Inflammatory macrophage (primary cell): ENCODE measurements at regions not wholly inside any gene's neighbourhood (a gene's known extent, or its start where the extent isn't known, plus 50 kb on each side); places are given as distances from the start of the nearest gene placed in this dataset.

ENCODE experiments used
- DNase-seq, 2 donors: peaks; one replicate each; pipeline ENCODE4 v3.0.0-alpha.2; 2020 to 2022

GRCh38 chr16:79543219-79543618 lies 57.3 kb downstream of the MAF start:
- DNase-seq, result no peak

GRCh38 chr16:79542237-79542774 lies 58.2 kb downstream of the MAF start:
- peak in 1 of 2 donors; percentile 61 for DNase-seq

GRCh38 chr16:79540825-79541595 lies 59.5 kb downstream of the MAF start:
- DNase-seq, result no peak

- no peak for DNase-seq
These were observed 63.0 kb downstream of the MAF start for GRCh38 chr16:79537584-79537983.

GRCh38 chr16:79536958-79537357 lies 63.6 kb downstream of the MAF start:
- no peak for DNase-seq

- DNase-seq, result peak; percentile 79 to 81
These were observed 65.4 kb downstream of the MAF start for GRCh38 chr16:79535130-79535529.

- no peak for DNase-seq
These were observed 66.4 kb downstream of the MAF start for GRCh38 chr16:79534143-79534542.

- no peak for DNase-seq
These were observed 67.2 kb downstream of the MAF start for GRCh38 chr16:79533292-79533691.

- no peak for DNase-seq
These were observed 67.8 kb downstream of the MAF start for GRCh38 chr16:79532785-79533184.

- no peak for DNase-seq
These were observed 68.3 kb downstream of the MAF start for GRCh38 chr16:79532273-79532672.

- DNase-seq, result no peak
These were observed 72.2 kb downstream of the MAF start for GRCh38 chr16:79528338-79528737.

GRCh38 chr16:79523971-79524370 lies 76.6 kb downstream of the MAF start:
- no peak for DNase-seq

GRCh38 chr16:79519448-79519847 lies 81.1 kb downstream of the MAF start:
- peak; percentile 20 to 66 for DNase-seq

- DNase-seq, result peak in 1 of 2 donors; percentile 5
These were observed 83.4 kb downstream of the MAF start for GRCh38 chr16:79517156-79517555.

- no peak for DNase-seq
These were observed 89.7 kb downstream of the MAF start for GRCh38 chr16:79510879-79511278.

- no peak for DNase-seq
These were observed 90.6 kb downstream of the MAF start for GRCh38 chr16:79509906-79510305.

- peak; percentile 70 to 72 for DNase-seq
These were observed 91.3 kb downstream of the MAF start for GRCh38 chr16:79509211-79509631.

- peak in 1 of 2 donors; percentile 38 for DNase-seq
These were observed 92.2 kb downstream of the MAF start for GRCh38 chr16:79508294-79508693.

- DNase-seq, result no peak
These were observed 95.2 kb downstream of the MAF start for GRCh38 chr16:79505344-79505743.

GRCh38 chr16:79503511-79503910 lies 97.0 kb downstream of the MAF start:
- DNase-seq, result peak; percentile 58 to 76

GRCh38 chr16:79501446-79501845 lies 99.1 kb downstream of the MAF start:
- DNase-seq, result no peak

GRCh38 chr16:79500866-79501265 lies 99.7 kb downstream of the MAF start:
- no peak for DNase-seq

- peak; percentile 56 to 63 for DNase-seq
These were observed 100.3 kb downstream of the MAF start for GRCh38 chr16:79500286-79500685.

- DNase-seq, result no peak
These were observed 101.6 kb downstream of the MAF start for GRCh38 chr16:79498928-79499327.
